OCI-LY1 (cell line): ENCODE measurements at regions not wholly inside any gene's neighbourhood (a gene's known extent, or its start where the extent isn't known, plus 50 kb on each side); places are given as distances from the start of the nearest gene placed in this dataset.

Experiments used
- CTCF ChIP-seq: fragments of 200-600 bp; sonication (generic), shearing (Covaris generic); IDR thresholded peaks from 2 replicates; pipeline ENCODE4 v1.5.1; 2017; ENCODE audit warnings: mild to moderate bottlenecking, antibody characterized with exemption, low read length, moderate library complexity, mixed read lengths
- EZH2 ChIP-seq: fragments of 200-600 bp; sonication (generic), shearing (Covaris generic); IDR thresholded peaks from 2 replicates; pipeline ENCODE4 v1.8.0; 2017; ENCODE audit warnings: borderline replicate concordance, mixed run types, mild to moderate bottlenecking, antibody characterized with exemption, low read length, moderate library complexity, mixed read lengths

- TF ChIP-seq CTCF (peak; percentile 50), EZH2 (no peak)
These were observed 145.5 kb downstream of the HMHB1 start for GRCh38 chr5:143957455-143957854.
